HepG2 (cell line): ENCODE measurements at regions not wholly inside any gene's neighbourhood (a gene's known extent, or its start where the extent isn't known, plus 50 kb on each side); places are given as distances from the start of the nearest gene placed in this dataset.

Experiments used
- ATAC-seq: fragments of 200-7000 bp; cut with Tn5 transposase; 3 replicates; pipeline ENCODE4 v1.9.1; 2020; ENCODE audit warnings: mild to moderate bottlenecking, moderate library complexity
- BruUV-seq: library from RNA; stranded (reverse); fragments of 400-500 nt; replicated peaks from 2 replicates; lab custom pipeline; 2021; lab: Mats Ljungman, UMichigan
- CTCF ChIA-PET: fragments of 300-600 bp; formaldehyde crosslinking; extraction: SDS; loops from one replicate; lab custom pipeline; 2021; ENCODE audit warnings: low total read pairs, inconsistent platforms, low intra/inter-chr PET ratio; lab: Yijun Ruan, JAX
- POLR2A ChIA-PET: fragments of 350-600 bp; sonication (Branson Sonifier 250); formaldehyde crosslinking; loops from one replicate; lab custom pipeline; 2020; ENCODE audit warnings: antibody characterized with exemption, inconsistent platforms; lab: Yijun Ruan, JAX
- DNase-seq: peaks from one replicate; pipeline ENCODE4 v3.0.0-alpha.2; 2015; ENCODE audit warnings: low spot score
- FAIRE-seq: peaks from 3 replicates; lab custom pipeline; 2011; peaks lifted over from hg19 to GRCh38; lab: Jason Lieb, UNC
- H2AFZ ChIP-seq: one replicate; pipeline ENCODE4 v1.6.1; 2011; ENCODE audit warnings: low read length, inconsistent platforms
- H3K27ac ChIP-seq: fragments of 300-600 bp; 3 replicates; pipeline ENCODE4 v1.8.0; 2011; ENCODE audit warnings: mixed run types, mild to moderate bottlenecking, mixed read lengths, low read length, inconsistent platforms; ENCODE audit not compliant: insufficient read depth; ENCODE audit errors: extremely low read length
- H3K27me3 ChIP-seq, 2 experiments: fragments of 200-600 bp in 1 of 2; 2 replicates in 1 of 2; 3 replicates in 1 of 2; pipeline versions ENCODE4 v1.6.0 to v1.8.0; 2011; ENCODE audit warnings: low read length in 2 of 2, mild to moderate bottlenecking in 2 of 2, moderate library complexity in 2 of 2, inconsistent platforms in 1 of 2; ENCODE audit not compliant: insufficient read depth in 2 of 2, control insufficient read depth in 1 of 2
- H3K36me3 ChIP-seq, 2 experiments: fragments of 200-600 bp in 1 of 2; replicated peaks in 1 of 2; 2 replicates in 1 of 2; 3 replicates in 1 of 2; pipeline versions ENCODE4 v1.5.1 to v1.8.0; 2011; ENCODE audit warnings: low read length in 2 of 2, inconsistent platforms in 1 of 2; ENCODE audit not compliant: insufficient read depth in 2 of 2, control insufficient read depth in 1 of 2
- H3K4me1 ChIP-seq: 2 replicates; pipeline ENCODE4 v1.5.1; 2012; ENCODE audit warnings: low read length, inconsistent platforms; ENCODE audit not compliant: insufficient read depth
- H3K4me2 ChIP-seq: 2 replicates; pipeline ENCODE4 v1.6.0; 2011; ENCODE audit warnings: low read depth, low read length, inconsistent platforms
- H3K4me3 ChIP-seq, 3 experiments: fragments of 200-600 bp in 1 of 3; sonication (generic), shearing (Covaris generic) in 1 of 3; replicated peaks in 1 of 3; 2 replicates each; pipeline ENCODE4 v1.5.1; 2011 to 2016; ENCODE audit warnings: low read length in 3 of 3, inconsistent platforms in 2 of 3, low read depth in 2 of 3, mild to moderate bottlenecking in 2 of 3, control low read depth in 1 of 3, mixed read lengths in 1 of 3; ENCODE audit not compliant: insufficient read depth in 1 of 3
- H3K79me2 ChIP-seq: one replicate; pipeline ENCODE4 v1.6.1; 2011; ENCODE audit warnings: low read length, inconsistent platforms; ENCODE audit not compliant: insufficient read depth
- H3K9ac ChIP-seq: 2 replicates; pipeline ENCODE4 v1.6.0; 2011; ENCODE audit warnings: mild to moderate bottlenecking, low read depth, low read length, inconsistent platforms; ENCODE audit not compliant: insufficient read depth
- H3K9me3 ChIP-seq: 2 replicates; pipeline ENCODE4 v1.5.1; 2012; ENCODE audit warnings: mild to moderate bottlenecking, low read length
- H4K20me1 ChIP-seq: 2 replicates; pipeline ENCODE4 v1.6.0; 2011; ENCODE audit warnings: inconsistent platforms, mild to moderate bottlenecking, low read length, moderate library complexity; ENCODE audit not compliant: insufficient read depth
- ATM ChIP-seq: fragments of 450-650 bp; IDR thresholded peaks from 2 replicates; pipeline ENCODE4 v1.7.1; 2017; ENCODE audit warnings: mild to moderate bottlenecking, borderline replicate concordance
- CEBPG ChIP-seq: IDR thresholded peaks from 2 replicates; pipeline ENCODE4 v1.6.1; 2016
- DMTF1 ChIP-seq: sonication (generic); formaldehyde crosslinking; IDR thresholded peaks from 2 replicates; pipeline ENCODE4 v1.4.0; 2020; ENCODE audit warnings: mild to moderate bottlenecking, missing genetic modification reagents
- FOXK1 ChIP-seq: sonication (generic); formaldehyde crosslinking; IDR thresholded peaks from 2 replicates; pipeline ENCODE4 v1.4.0; 2020; ENCODE audit warnings: low read depth, missing genetic modification reagents, borderline replicate concordance
- HNF4A ChIP-seq: sonication (generic); formaldehyde crosslinking; IDR thresholded peaks from 2 replicates; pipeline ENCODE4 v1.4.0; 2020; ENCODE audit warnings: missing genetic modification reagents
- HNRNPLL ChIP-seq: fragments of 200-400 bp; formaldehyde crosslinking; IDR thresholded peaks from 2 replicates; pipeline ENCODE4 v1.6.1; 2017; ENCODE audit warnings: mild to moderate bottlenecking, low read depth, low read length; ENCODE audit not compliant: poor library complexity, severe bottlenecking
- IKZF1 ChIP-seq: fragments of 450-650 bp; IDR thresholded peaks from 2 replicates; pipeline ENCODE4 v1.7.1; 2016
- MAFK ChIP-seq, 2 experiments: IDR thresholded peaks in 1 of 2; conservative IDR thresholded peaks in 1 of 2; 2 replicates each; pipeline ENCODE4 v1.6.1; 2011; ENCODE audit warnings: improper control_type of control experiment in 2 of 2, low read length in 2 of 2
- NFYC ChIP-seq: IDR thresholded peaks from 2 replicates; pipeline ENCODE4 v1.6.1; 2016; ENCODE audit warnings: missing genetic modification reagents, missing compliant biosample characterization
- NRL ChIP-seq: sonication (generic); formaldehyde crosslinking; IDR thresholded peaks from 2 replicates; pipeline ENCODE4 v1.5.0; 2020; ENCODE audit warnings: missing genetic modification reagents, mild to moderate bottlenecking, moderate library complexity, borderline replicate concordance
- SAFB2 ChIP-seq: sonication (generic); formaldehyde crosslinking; IDR thresholded peaks from 2 replicates; pipeline ENCODE4 v1.5.1; 2020; ENCODE audit warnings: missing genetic modification reagents, low read depth, mild to moderate bottlenecking, borderline replicate concordance
- STAT5B ChIP-seq: sonication (generic); formaldehyde crosslinking; IDR thresholded peaks from 2 replicates; pipeline ENCODE4 v1.4.0; 2020; ENCODE audit warnings: missing genetic modification reagents
- TEAD3 ChIP-seq: optimal IDR thresholded peaks from 2 replicates; pipeline ENCODE3; 2016; ENCODE audit warnings: borderline replicate concordance
- ZFP37 ChIP-seq: sonication (generic); formaldehyde crosslinking; IDR thresholded peaks from 2 replicates; pipeline ENCODE4 v1.4.0; 2020; ENCODE audit warnings: missing genetic modification reagents, borderline replicate concordance
- ZMAT5 ChIP-seq: sonication (generic); formaldehyde crosslinking; IDR thresholded peaks from 2 replicates; pipeline ENCODE4 v1.5.0; 2020; ENCODE audit warnings: mild to moderate bottlenecking, low read depth, missing genetic modification reagents, borderline replicate concordance
- ZNF44 ChIP-seq: sonication (generic); formaldehyde crosslinking; IDR thresholded peaks from 2 replicates; pipeline ENCODE4 v1.5.1; 2020; ENCODE audit warnings: mild to moderate bottlenecking, missing genetic modification reagents
- ZNF7 ChIP-seq: IDR thresholded peaks from 2 replicates; pipeline ENCODE4 v1.6.1; 2016; ENCODE audit warnings: missing biosample characterization, missing genetic modification reagents
- ZNF850 ChIP-seq: sonication (generic); formaldehyde crosslinking; conservative IDR thresholded peaks from 2 replicates; pipeline ENCODE4 v1.9.0; 2021; ENCODE audit warnings: mild to moderate bottlenecking, missing genetic modification reagents
- WGBS: methylation state at CpG from one replicate; pipeline ENCODE4 v1.1.6; 2017; ENCODE audit warnings: low lambda C conversion rate; 5-methylcytosine and 5-hydroxymethylcytosine counted together
- in situ Hi-C: cut with HindIII; loops from 2 replicates; pipeline ENCODE4 v1.10.0; 2017; ENCODE audit warnings: low pct_unique_long_range_greater_than_20kb; ENCODE audit not compliant: extremely low pct_ligation_motif_present
- intact Hi-C: fragments of 100-400 bp; cut with micrococcal nuclease; formaldehyde crosslinking; loops from one replicate; pipeline ENCODE4 v1.10.0; 2022; ENCODE audit not compliant: unreplicated experiment

- intact Hi-C loops (no loop called here), in situ Hi-C loops (no loop called here)
- H3K4me3 ChIP-seq: no peak overlapping the region
- ATAC-seq: no peak
- H3K27ac ChIP-seq: no peak overlapping the region
- no peaks in the 10 kb centered on the region for H3K79me2 ChIP-seq
- no peaks in the 10 kb centered on the region for H3K9me3 ChIP-seq
- H3K27me3 ChIP-seq: no peaks in the 10 kb centered on the region
- H2AFZ ChIP-seq: no peak overlapping the region
- no peak overlapping the region for H3K9ac ChIP-seq
- H4K20me1 ChIP-seq: no peaks in the 10 kb centered on the region
- no peaks in the 10 kb centered on the region for H3K4me1 ChIP-seq
- BruUV-seq: no TSS peak
- 13% methylated on average over 5 of the region's 5 CpGs for WGBS
- no peak for FAIRE-seq
- no peak for TF ChIP-seq ZMAT5
- TF ChIP-seq ZFP37 (CRISPR knock-in tag): no peak
- no peak for TF ChIP-seq ZNF850 (CRISPR knock-in tag)
- no peak for TF ChIP-seq IKZF1
- TF ChIP-seq SAFB2 (CRISPR knock-in tag): no peak
- TF ChIP-seq ZNF7 (CRISPR knock-in tag): no peak
- no peak for TF ChIP-seq ATM
- TF ChIP-seq TEAD3 (CRISPR knock-in tag): no peak
- TF ChIP-seq FOXK1 (CRISPR knock-in tag): no peak
- TF ChIP-seq HNRNPLL: no peak
- no peak for TF ChIP-seq NRL
- TF ChIP-seq CEBPG (CRISPR knock-in tag): no peak
- no peak for TF ChIP-seq STAT5B
- TF ChIP-seq NFYC (CRISPR knock-in tag): no peak
- no peak for TF ChIP-seq HNF4A
- no peak for TF ChIP-seq DMTF1 (CRISPR knock-in tag)
- TF ChIP-seq MAFK (conservative IDR thresholded peaks at IDR 0.05 in 1 of 2, IDR thresholded peaks at IDR 0.05 in 1 of 2; ENCODE audit: low read length in 2 of 2): no peak
- no peak for TF ChIP-seq ZNF44
- no peaks in the 10 kb centered on the region for H3K36me3 ChIP-seq
- POLR2A ChIA-PET: no interaction called here
- CTCF ChIA-PET: no interaction called here
- no peak for DNase-seq
- H3K4me2 ChIP-seq: no peak overlapping the region
These were observed 312.3 kb downstream of the SATB1 start for GRCh38 chr3:18112674-18113375.
